ENCODE measurements at regions not wholly inside any gene's neighbourhood (a gene's known extent, or its start where the extent isn't known, plus 50 kb on each side); places are given as distances from the start of the nearest gene placed in this dataset.

DNA sequence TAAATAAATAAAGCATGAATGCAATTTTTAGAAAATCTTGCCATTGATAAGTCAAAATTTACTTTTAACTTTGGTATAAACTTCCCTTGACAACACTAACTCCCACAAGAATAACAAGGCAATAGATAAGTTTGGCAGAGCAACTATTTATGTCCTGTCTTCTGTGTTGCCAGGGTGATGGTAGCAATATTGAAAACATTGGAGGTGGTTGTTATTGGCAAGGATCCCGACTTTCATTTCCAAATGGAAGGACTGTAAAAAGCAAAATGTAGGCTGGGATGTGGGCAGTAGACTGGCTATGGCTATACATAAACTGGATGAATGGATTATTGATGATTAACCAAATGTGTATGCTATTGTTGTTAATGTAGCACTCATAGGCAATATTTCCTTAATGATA, 134.9 kb upstream of the CACNA2D1 start:
- ATAC-seq, result no peak
- FAIRE-seq, result no peak
- no peaks in the 10 kb centered on the region for H4K20me1 ChIP-seq (ENCODE audit: control insufficient read depth, insufficient read depth)
- SMC1A ChIA-PET (ENCODE audit: uncharacterized antibody, unreplicated experiment), result interaction anchor here (0.8 to 1.5 kb wide), 5 partner anchors 12 to 535 kb away, joined by 3 to 4 read pairs (median 3); no protein-coding TSS in a partner anchor
- DNase-seq (ENCODE audit: low read depth, low spot score), result no peak
- in situ Hi-C loops (cut with MboI) (loop anchor here (10.0 kb wide), 2 partner anchors 354 to 1094 kb away; no protein-coding TSS in a partner anchor), intact Hi-C loops (cut with micrococcal nuclease; ENCODE audit: unreplicated experiment) (no loop called here)
- H3K9me3 ChIP-seq (replicated peaks; ENCODE audit: control insufficient read depth, insufficient read depth, low read length), result no peaks in the 10 kb centered on the region
- no peaks in the 10 kb centered on the region for H3K4me1 ChIP-seq (ENCODE audit: control insufficient read depth, insufficient read depth, low read length)
- no peak overlapping the region for H3K27ac ChIP-seq (ENCODE audit: control insufficient read depth, insufficient read depth)
- POLR2A ChIA-PET, result interaction anchor here (0.5 kb wide), 1 partner anchor 440 kb away, joined by 3 read pairs; no protein-coding TSS in a partner anchor
- RAD21 ChIA-PET (ENCODE audit: unreplicated experiment), result interaction anchor here (1.3 kb wide), 1 partner anchor 150 kb away, joined by 3 read pairs; no protein-coding TSS in a partner anchor
- no peak overlapping the region for H2AFZ ChIP-seq (ENCODE audit: control insufficient read depth, low read depth, low read length)
- no peaks in the 10 kb centered on the region for H3K36me3 ChIP-seq (ENCODE audit: control insufficient read depth in 2 of 2, insufficient read depth in 2 of 2, low read length in 1 of 2)
- no peak overlapping the region for H3K9ac ChIP-seq (ENCODE audit: control insufficient read depth, insufficient read depth, low read length)
- H3K4me2 ChIP-seq (ENCODE audit: control insufficient read depth, insufficient read depth), result no peak overlapping the region
- no TSS peak for BruUV-seq (replicated peaks)
- H3K27me3 ChIP-seq (replicated peaks in 1 of 2; ENCODE audit: control insufficient read depth in 2 of 2, insufficient read depth in 2 of 2, low read length in 1 of 2), result no peaks in the 10 kb centered on the region
- CTCF ChIA-PET, result interaction anchor here (0.8 to 3.6 kb wide), 2 partner anchors 28 to 72 kb away, joined by 3 to 14 read pairs; no protein-coding TSS in a partner anchor
- 0% methylated on average over 1 of the region's 1 CpG for WGBS (ENCODE audit: insufficient coverage, insufficient replicate concordance, low lambda C conversion rate, missing lambda C conversion rate)
- H3K4me3 ChIP-seq, result no peak overlapping the region
- H3K79me2 ChIP-seq (ENCODE audit: control insufficient read depth, insufficient read depth, low read length), result no peaks in the 10 kb centered on the region
- no peak for TF ChIP-seq NRF1 (conservative IDR thresholded peaks at IDR 0.05; ENCODE audit: low read depth, low read length)
- no peak for TF ChIP-seq CBX5 (IDR thresholded peaks at IDR 0.05; ENCODE audit: low read depth)
- no peak for TF ChIP-seq RELA (IDR thresholded peaks at IDR 0.05; ENCODE audit: borderline replicate concordance, partially characterized antibody)
- TF ChIP-seq RB1 (IDR thresholded peaks at IDR 0.05; ENCODE audit: borderline replicate concordance), result no peak
- TF ChIP-seq, protein P1, sequence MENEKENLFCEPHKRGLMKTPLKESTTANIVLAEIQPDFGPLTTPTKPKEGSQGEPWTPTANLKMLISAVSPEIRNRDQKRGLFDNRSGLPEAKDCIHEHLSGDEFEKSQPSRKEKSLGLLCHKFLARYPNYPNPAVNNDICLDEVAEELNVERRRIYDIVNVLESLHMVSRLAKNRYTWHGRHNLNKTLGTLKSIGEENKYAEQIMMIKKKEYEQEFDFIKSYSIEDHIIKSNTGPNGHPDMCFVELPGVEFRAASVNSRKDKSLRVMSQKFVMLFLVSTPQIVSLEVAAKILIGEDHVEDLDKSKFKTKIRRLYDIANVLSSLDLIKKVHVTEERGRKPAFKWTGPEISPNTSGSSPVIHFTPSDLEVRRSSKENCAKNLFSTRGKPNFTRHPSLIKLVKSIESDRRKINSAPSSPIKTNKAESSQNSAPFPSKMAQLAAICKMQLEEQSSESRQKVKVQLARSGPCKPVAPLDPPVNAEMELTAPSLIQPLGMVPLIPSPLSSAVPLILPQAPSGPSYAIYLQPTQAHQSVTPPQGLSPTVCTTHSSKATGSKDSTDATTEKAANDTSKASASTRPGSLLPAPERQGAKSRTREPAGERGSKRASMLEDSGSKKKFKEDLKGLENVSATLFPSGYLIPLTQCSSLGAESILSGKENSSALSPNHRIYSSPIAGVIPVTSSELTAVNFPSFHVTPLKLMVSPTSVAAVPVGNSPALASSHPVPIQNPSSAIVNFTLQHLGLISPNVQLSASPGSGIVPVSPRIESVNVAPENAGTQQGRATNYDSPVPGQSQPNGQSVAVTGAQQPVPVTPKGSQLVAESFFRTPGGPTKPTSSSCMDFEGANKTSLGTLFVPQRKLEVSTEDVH (IDR thresholded peaks at IDR 0.05; ENCODE audit: low read depth, partially characterized antibody), result no peak
- TF ChIP-seq, protein P2, sequence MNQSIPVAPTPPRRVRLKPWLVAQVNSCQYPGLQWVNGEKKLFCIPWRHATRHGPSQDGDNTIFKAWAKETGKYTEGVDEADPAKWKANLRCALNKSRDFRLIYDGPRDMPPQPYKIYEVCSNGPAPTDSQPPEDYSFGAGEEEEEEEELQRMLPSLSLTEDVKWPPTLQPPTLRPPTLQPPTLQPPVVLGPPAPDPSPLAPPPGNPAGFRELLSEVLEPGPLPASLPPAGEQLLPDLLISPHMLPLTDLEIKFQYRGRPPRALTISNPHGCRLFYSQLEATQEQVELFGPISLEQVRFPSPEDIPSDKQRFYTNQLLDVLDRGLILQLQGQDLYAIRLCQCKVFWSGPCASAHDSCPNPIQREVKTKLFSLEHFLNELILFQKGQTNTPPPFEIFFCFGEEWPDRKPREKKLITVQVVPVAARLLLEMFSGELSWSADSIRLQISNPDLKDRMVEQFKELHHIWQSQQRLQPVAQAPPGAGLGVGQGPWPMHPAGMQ (IDR thresholded peaks at IDR 0.05; ENCODE audit: borderline replicate concordance), result no peak
- no peak for TF ChIP-seq TARDBP (IDR thresholded peaks at IDR 0.05; ENCODE audit: borderline replicate concordance)
- TF ChIP-seq ZZZ3 (IDR thresholded peaks at IDR 0.05; ENCODE audit: control insufficient read depth, insufficient read length, low read depth), result no peak
- TF ChIP-seq YY1 (IDR thresholded peaks at IDR 0.05; ENCODE audit: low read depth, low read length), result no peak
- TF ChIP-seq HCFC1 (IDR thresholded peaks at IDR 0.05; ENCODE audit: low read length), result no peak
- TF ChIP-seq SREBF2 (IDR thresholded peaks at IDR 0.05; ENCODE audit: low read length), result no peak
- no peak for TF ChIP-seq ETV6 (conservative IDR thresholded peaks at IDR 0.05 in 1 of 2, IDR thresholded peaks at IDR 0.05 in 1 of 2; ENCODE audit: borderline replicate concordance in 1 of 2, low read depth in 1 of 2)
- TF ChIP-seq, protein P3, sequence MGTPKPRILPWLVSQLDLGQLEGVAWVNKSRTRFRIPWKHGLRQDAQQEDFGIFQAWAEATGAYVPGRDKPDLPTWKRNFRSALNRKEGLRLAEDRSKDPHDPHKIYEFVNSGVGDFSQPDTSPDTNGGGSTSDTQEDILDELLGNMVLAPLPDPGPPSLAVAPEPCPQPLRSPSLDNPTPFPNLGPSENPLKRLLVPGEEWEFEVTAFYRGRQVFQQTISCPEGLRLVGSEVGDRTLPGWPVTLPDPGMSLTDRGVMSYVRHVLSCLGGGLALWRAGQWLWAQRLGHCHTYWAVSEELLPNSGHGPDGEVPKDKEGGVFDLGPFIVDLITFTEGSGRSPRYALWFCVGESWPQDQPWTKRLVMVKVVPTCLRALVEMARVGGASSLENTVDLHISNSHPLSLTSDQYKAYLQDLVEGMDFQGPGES (IDR thresholded peaks at IDR 0.05), result no peak
- TF ChIP-seq SP1 (IDR thresholded peaks at IDR 0.05; ENCODE audit: low read depth, low read length), result no peak
- no peak for TF ChIP-seq RAD51 (IDR thresholded peaks at IDR 0.05)
- no peak for TF ChIP-seq EP300 (IDR thresholded peaks at IDR 0.05; ENCODE audit: borderline replicate concordance in 1 of 2, control insufficient read depth in 1 of 2, low read depth in 2 of 2, low read length in 2 of 2)
- no peak for TF ChIP-seq ATF7 (IDR thresholded peaks at IDR 0.05; ENCODE audit: low read depth)
- no peak for TF ChIP-seq BACH1 (IDR thresholded peaks at IDR 0.05; ENCODE audit: borderline replicate concordance)
- no peak for TF ChIP-seq IRF4 (IDR thresholded peaks at IDR 0.05; ENCODE audit: low read depth, low read length)
